GM19467 (cell line): ENCODE measurements at regions not wholly inside any gene's neighbourhood (a gene's known extent, or its start where the extent isn't known, plus 50 kb on each side); places are given as distances from the start of the nearest gene placed in this dataset.

Experiments
- ATAC-seq: cut with Tn5 transposase; IDR thresholded peaks from one replicate; pipeline ENCODE4 v1.9.1; 2021; ENCODE audit warnings: mild to moderate bottlenecking, moderate library complexity; ENCODE audit not compliant: unreplicated experiment

GRCh38 chr9:27861887-27862286 lies 288.6 kb upstream of the C9orf72 start:
- ATAC-seq = no peak

GRCh38 chr9:27864644-27865438 lies 291.6 kb upstream of the C9orf72 start:
- no peak for ATAC-seq

DNA sequence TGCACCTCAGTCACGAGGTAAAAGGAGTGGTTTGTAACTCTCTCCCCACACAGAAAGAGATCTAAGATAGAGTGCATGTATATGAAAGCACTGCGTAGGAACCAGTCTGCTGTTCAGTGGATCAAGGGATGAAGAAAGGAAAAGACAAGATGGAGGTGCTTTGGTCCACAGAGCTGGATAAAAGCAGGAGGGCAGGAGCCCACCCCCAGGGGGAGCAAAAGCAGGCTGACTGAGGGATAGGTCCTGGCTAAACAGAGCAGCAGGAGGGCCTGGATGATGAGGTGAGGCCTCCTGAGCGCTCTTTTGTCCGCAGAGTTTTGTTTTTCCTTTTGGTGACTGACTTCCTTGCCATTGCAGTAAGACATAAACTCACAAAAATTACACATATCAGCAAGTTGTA lies 293.5 kb upstream of the C9orf72 start:
- ATAC-seq = no peak

DNA sequence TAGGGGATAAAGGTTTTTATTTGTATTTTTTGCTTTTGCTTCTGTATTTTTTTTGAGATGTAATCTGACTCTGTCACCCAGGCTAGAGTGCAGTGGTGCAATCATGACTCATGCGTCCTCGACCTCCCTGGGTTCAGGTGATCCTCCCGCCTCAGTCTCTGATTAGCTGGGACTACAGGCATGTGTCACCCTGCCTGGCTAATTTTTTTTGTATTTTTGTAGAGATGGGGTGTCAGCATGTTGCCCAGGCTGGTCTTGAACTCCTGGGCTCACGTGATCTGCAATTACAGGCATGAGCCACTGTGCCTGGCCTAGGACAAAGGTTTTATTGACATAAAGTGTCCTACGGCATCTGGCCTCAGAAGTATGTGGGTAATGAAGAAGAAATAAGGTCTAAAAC lies 297.1 kb upstream of the C9orf72 start:
- ATAC-seq = no peak

DNA sequence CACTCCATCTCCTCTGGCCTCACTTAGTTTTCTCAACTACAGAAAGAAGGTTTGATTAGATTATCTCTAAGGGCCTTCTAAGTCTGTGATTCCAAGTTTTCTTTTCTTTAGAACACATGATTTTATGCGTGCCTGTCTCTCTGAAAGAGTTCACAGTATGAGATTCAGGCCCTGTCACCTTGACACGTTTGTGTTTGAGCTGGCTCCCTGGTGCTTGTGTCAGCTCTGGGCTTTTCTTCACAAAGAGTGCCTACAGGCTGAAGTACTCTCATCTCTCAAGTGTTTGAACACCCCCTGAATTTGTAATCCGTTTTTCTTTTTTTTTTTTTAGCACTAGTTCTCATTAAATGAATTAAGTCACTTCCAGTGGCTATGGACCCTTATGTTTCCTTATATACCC lies 306.9 kb upstream of the C9orf72 start:
- ATAC-seq = no peak

- ATAC-seq = no peak
Observed at GRCh38 chr9:27880635-27881034, 307.4 kb upstream of the C9orf72 start.

GRCh38 chr9:27888661-27889295 lies 315.5 kb upstream of the C9orf72 start:
- ATAC-seq = peak; percentile 96

GRCh38 chr9:27924502-27924901 lies 351.2 kb upstream of the C9orf72 start:
- no peak for ATAC-seq

- no peak for ATAC-seq
Observed at GRCh38 chr9:27925815-27926214, 352.5 kb upstream of the C9orf72 start.

DNA sequence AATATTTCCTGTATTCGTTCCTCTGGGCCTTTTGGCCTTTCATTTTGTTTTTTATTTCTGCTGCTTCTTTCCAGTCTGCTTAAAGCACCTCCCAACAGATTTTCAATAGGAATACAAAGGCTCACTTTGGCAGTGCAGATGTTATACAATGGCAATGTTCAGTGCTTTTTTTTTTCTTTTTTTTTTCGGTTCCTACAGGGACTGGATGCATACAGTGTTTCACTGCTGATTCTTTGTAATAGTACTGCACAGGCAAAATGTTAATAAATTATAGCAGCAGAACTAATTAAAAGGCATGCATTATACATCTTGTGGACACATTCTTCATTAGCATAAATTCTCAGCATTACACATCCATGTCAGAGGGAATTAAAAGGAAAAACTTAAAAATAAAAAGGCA lies 356.6 kb upstream of the C9orf72 start:
- ATAC-seq = no peak

- no peak for ATAC-seq
Observed at GRCh38 chr9:27933210-27934025, 360.1 kb upstream of the C9orf72 start.

GRCh38 chr9:27934471-27934870 lies 361.2 kb upstream of the C9orf72 start:
- no peak for ATAC-seq

DNA sequence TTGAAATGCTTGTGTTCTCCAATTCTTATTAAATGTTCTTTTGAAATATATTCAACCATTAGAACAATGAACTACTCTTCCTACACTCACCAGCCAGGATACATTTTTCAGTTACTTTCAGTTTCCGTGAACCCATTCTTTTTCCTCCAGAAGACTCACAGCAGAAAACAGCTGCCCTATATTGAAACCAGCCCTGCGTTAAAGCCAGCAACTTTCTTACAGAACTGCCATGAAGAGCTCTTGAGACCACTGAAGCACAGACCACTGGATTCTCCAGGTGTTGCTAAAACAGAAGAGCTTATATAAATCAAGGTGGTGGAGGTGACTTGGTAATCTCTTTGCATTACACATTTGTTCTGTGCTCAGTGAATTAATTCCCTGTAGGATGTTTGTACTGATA lies 365.9 kb upstream of the C9orf72 start:
- ATAC-seq = no peak

DNA sequence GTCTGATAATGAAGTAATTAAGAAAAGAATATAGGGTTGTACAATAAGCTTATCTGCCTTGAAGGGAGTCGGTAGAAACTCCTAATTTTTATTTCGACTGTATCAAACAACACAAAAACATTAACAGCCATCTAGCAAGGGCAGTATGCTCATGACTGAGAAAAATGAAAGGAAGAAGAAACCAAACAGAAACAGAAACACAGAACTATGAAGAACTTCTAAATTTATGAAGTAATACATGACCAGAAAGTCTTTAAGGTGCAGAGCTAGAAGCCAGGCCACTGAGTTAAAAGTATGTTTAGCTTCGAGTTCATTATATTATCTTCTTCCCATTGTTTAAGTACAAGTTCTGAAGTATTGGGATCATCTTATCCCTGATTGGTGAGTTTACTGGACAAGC lies 367.3 kb upstream of the C9orf72 start:
- no peak for ATAC-seq

DNA sequence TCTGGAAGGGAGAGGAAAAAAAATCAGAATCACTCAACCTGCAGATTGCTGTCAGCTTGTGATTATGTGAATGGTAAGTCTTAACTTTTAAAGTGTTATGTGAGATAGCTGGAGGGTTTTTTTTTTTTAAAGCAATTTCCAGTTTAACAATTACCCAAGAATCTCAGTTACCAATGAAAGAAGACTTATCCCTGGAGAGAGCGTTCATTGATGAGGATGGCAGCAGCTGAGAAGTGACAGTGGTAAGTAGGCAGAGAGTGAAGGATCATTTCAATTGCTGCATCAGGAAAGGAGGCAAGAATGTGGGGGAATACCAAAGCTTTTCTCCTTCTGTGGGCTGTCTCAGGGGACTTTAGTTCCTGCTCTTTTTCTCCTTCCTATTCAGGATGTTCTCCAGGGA lies 370.2 kb upstream of the C9orf72 start:
- ATAC-seq = no peak

GRCh38 chr9:27945386-27945785 lies 372.1 kb upstream of the C9orf72 start:
- ATAC-seq = no peak

- no peak for ATAC-seq
Observed at GRCh38 chr9:27950382-27950781, 377.1 kb upstream of the C9orf72 start.

DNA sequence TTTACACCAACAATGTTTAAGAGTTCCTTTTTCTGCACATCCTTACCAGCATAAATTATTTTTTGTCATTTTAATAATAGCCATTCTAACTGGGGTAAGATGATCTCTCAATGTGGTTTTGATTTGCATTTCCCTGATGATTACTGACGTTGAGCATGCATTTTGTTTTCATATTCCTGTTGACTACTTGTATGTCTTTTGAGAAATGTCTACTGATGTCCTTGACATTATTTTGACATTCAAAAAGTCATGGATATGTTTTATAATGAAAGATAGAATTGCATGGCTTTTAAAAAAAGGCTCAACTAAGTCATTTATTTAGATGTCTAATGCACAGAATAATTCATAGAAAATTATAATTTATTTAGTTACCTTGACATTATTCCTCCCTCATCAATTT lies 381.6 kb upstream of the C9orf72 start:
- no peak for ATAC-seq

- no peak for ATAC-seq
Observed at GRCh38 chr9:27963836-27964235, 390.6 kb upstream of the C9orf72 start.

GRCh38 chr9:27967210-27967609 lies 393.9 kb upstream of the C9orf72 start:
- ATAC-seq = no peak

GRCh38 chr9:27977931-27978330 lies 404.6 kb upstream of the C9orf72 start:
- ATAC-seq = no peak

DNA sequence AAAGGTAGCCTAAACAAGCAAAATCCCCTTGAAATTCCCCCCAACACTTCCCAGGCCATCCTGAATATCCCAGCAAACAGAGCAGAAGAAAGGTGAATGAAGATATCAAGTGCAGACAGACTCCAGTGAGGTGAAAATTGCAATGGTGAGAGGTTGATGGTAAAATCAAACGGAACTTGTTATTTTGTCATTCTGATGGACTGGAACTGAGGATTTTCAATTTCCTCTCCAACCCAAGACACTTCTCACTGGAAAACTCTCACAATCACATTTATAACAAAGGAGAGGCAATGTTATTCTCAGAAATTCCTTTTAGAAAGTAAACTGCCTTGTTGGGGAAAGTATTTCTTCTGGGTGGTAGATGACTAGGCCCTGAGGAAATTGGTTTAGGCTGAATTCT lies 412.4 kb upstream of the C9orf72 start:
- ATAC-seq = no peak
